HCT116 (cell line): ENCODE measurements at regions not wholly inside any gene's neighbourhood (a gene's known extent, or its start where the extent isn't known, plus 50 kb on each side); places are given as distances from the start of the nearest gene placed in this dataset.

Experiments
- ATAC-seq: fragments of 200-7000 bp; cut with Tn5 transposase; 2 replicates; pipeline ENCODE4 v1.9.1; 2020; ENCODE audit warnings: mild to moderate bottlenecking, moderate library complexity
- BruUV-seq: library from RNA; stranded (reverse); fragments of 400-500 nt; replicated peaks from 2 replicates; lab custom pipeline; 2021; lab: Mats Ljungman, UMichigan
- CTCF ChIA-PET: fragments of 300-600 bp; sonication (Branson Sonifier 250); formaldehyde crosslinking; loops from one replicate; lab custom pipeline; 2021; ENCODE audit warnings: antibody characterized with exemption; lab: Charles Lee
- POLR2A ChIA-PET: fragments of 300-600, 350-600 bp; sonication (Branson Sonifier 250); formaldehyde crosslinking; loops from one replicate; lab custom pipeline; 2021; ENCODE audit warnings: antibody characterized with exemption; lab: Charles Lee
- RAD21 ChIA-PET, 2 experiments: fragments of 300-600 bp; sonication (Branson Sonifier 250); formaldehyde crosslinking; loops; one replicate each; lab custom pipeline; 2023; ENCODE audit warnings: low total read pairs in 2 of 2; ENCODE audit not compliant: uncharacterized antibody in 2 of 2, unreplicated experiment in 2 of 2, low non-redundant PET in 1 of 2; lab: Charles Lee
- DNase-seq: peaks from one replicate; pipeline ENCODE4 v3.0.0-alpha.2; 2010; ENCODE audit warnings: low read depth, low spot score
- H2AFZ ChIP-seq: fragments of 200-600 bp; shearing (Covaris generic), sonication (generic); 2 replicates; pipeline ENCODE4 v1.6.1; 2017; ENCODE audit warnings: low read depth, mixed run types, mixed read lengths, antibody characterized with exemption, low read length; ENCODE audit not compliant: poor library complexity, severe bottlenecking
- H3K27ac ChIP-seq: 2 replicates; pipeline ENCODE4 v1.5.1; 2012; ENCODE audit warnings: low read depth, low read length
- H3K27me3 ChIP-seq: fragments of 200-600 bp; sonication (generic); 2 replicates; pipeline ENCODE4 v1.6.1; 2016; ENCODE audit warnings: mixed run types, low read length, mixed read lengths; ENCODE audit not compliant: insufficient read depth
- H3K36me3 ChIP-seq, 2 experiments: fragments of 200-500 bp in 1 of 2; fragments of 200-600 bp in 1 of 2; sonication (Bioruptor generic) in 1 of 2; sonication (generic) in 1 of 2; 2 replicates each; pipeline versions ENCODE4 v1.5.1 to v1.6.1; 2014 to 2016; ENCODE audit warnings: low read length in 2 of 2, inconsistent platforms in 1 of 2, mixed read lengths in 1 of 2, mixed run types in 1 of 2; ENCODE audit not compliant: insufficient read depth in 2 of 2, control insufficient read depth in 1 of 2
- H3K4me1 ChIP-seq, 2 experiments: fragments of 200-600 bp in 1 of 2; sonication (generic) in 1 of 2; 2 replicates each; pipeline versions ENCODE4 v1.5.1 to v1.6.1; 2012 to 2017; ENCODE audit warnings: low read length in 2 of 2, inconsistent platforms in 1 of 2, mild to moderate bottlenecking in 1 of 2, mixed read lengths in 1 of 2, mixed run types in 1 of 2, moderate library complexity in 1 of 2; ENCODE audit not compliant: insufficient read depth in 2 of 2, control insufficient read depth in 1 of 2
- H3K4me2 ChIP-seq: fragments of 200-600 bp; sonication (generic); 2 replicates; pipeline ENCODE4 v1.6.1; 2017; ENCODE audit warnings: mixed run types, low read length, mixed read lengths
- H3K4me3 ChIP-seq, 2 experiments: fragments of 200-600 bp in 1 of 2; sonication (generic) in 1 of 2; replicated peaks in 1 of 2; 2 replicates each; pipeline ENCODE4 v1.5.1; 2011 to 2016; ENCODE audit warnings: low read length in 2 of 2, control low read depth in 1 of 2, low read depth in 1 of 2, mild to moderate bottlenecking in 1 of 2, mixed read lengths in 1 of 2, mixed run types in 1 of 2
- H3K79me2 ChIP-seq: fragments of 200-600 bp; sonication (generic); 2 replicates; pipeline ENCODE4 v1.6.1; 2017; ENCODE audit warnings: mild to moderate bottlenecking, mixed run types, low read length, moderate library complexity, mixed read lengths; ENCODE audit not compliant: insufficient read depth
- H3K9ac ChIP-seq: fragments of 200-600 bp; sonication (generic); 2 replicates; pipeline ENCODE4 v1.6.1; 2016; ENCODE audit warnings: low read length, mixed read lengths
- H3K9me2 ChIP-seq: fragments of 200-600 bp; sonication (generic), shearing (Covaris generic); 2 replicates; pipeline ENCODE4 v1.6.1; 2017; ENCODE audit warnings: mixed run types, mild to moderate bottlenecking, moderate library complexity; ENCODE audit not compliant: insufficient read depth
- H3K9me3 ChIP-seq, 2 experiments: fragments of 200-500 bp in 1 of 2; fragments of 200-600 bp in 1 of 2; sonication (Bioruptor generic) in 1 of 2; sonication (generic) in 1 of 2; 2 replicates each; pipeline ENCODE4 v1.6.1; 2014 to 2017; ENCODE audit warnings: low read length in 2 of 2, mixed read lengths in 2 of 2, inconsistent platforms in 1 of 2, low read depth in 1 of 2, mild to moderate bottlenecking in 1 of 2, mixed run types in 1 of 2, moderate library complexity in 1 of 2; ENCODE audit not compliant: control insufficient read depth in 1 of 2, insufficient read depth in 1 of 2
- H4K20me1 ChIP-seq: fragments of 200-600 bp; sonication (generic), shearing (Covaris generic); 2 replicates; pipeline ENCODE4 v1.6.1; 2017; ENCODE audit warnings: mixed run types, mild to moderate bottlenecking, moderate library complexity; ENCODE audit not compliant: insufficient read depth
- CEBPB ChIP-seq: IDR thresholded peaks from 2 replicates; pipeline ENCODE4 v1.6.1; 2012; ENCODE audit warnings: low read depth
- EGR1 ChIP-seq: IDR thresholded peaks from 2 replicates; pipeline ENCODE4 v1.6.1; 2012; ENCODE audit warnings: low read depth
- ELF1 ChIP-seq: IDR thresholded peaks from 2 replicates; pipeline ENCODE4 v1.6.1; 2012; ENCODE audit warnings: low read depth, borderline replicate concordance
- FOSL1 ChIP-seq: IDR thresholded peaks from 2 replicates; pipeline ENCODE4 v1.6.1; 2012; ENCODE audit warnings: low read depth
- POLR2A ChIP-seq: IDR thresholded peaks from 2 replicates; pipeline ENCODE4 v1.7.0; 2011; ENCODE audit warnings: borderline replicate concordance; ENCODE audit not compliant: insufficient read depth, insufficient read length; ENCODE audit errors: extremely low read depth
- POLR2AphosphoS5 ChIP-seq: IDR thresholded peaks from 2 replicates; pipeline ENCODE4 v1.6.1; 2011; ENCODE audit warnings: mild to moderate bottlenecking, low read depth, low read length, moderate library complexity
- SIN3A ChIP-seq: IDR thresholded peaks from 2 replicates; pipeline ENCODE4 v1.6.1; 2012; ENCODE audit warnings: low read depth
- SP1 ChIP-seq: IDR thresholded peaks from 2 replicates; pipeline ENCODE4 v1.6.1; 2012; ENCODE audit warnings: low read depth
- TCF7L2 ChIP-seq: IDR thresholded peaks from 2 replicates; pipeline ENCODE4 v1.7.0; 2011; ENCODE audit warnings: borderline replicate concordance, inconsistent platforms; ENCODE audit not compliant: insufficient read depth, insufficient read length; ENCODE audit errors: extremely low read depth
- YY1 ChIP-seq: IDR thresholded peaks from 2 replicates; pipeline ENCODE4 v1.6.1; 2011; ENCODE audit warnings: low read length, low read depth, moderate library complexity, mild to moderate bottlenecking; ENCODE audit not compliant: insufficient replicate concordance; ENCODE audit errors: extremely low read depth
- ZFX ChIP-seq: fragments of 450-650 bp; IDR thresholded peaks from 2 replicates; pipeline ENCODE4 v1.6.1; 2017
- intact Hi-C: fragments of 100-400 bp; cut with micrococcal nuclease; formaldehyde crosslinking; loops from 2 replicates; pipeline ENCODE4 v1.10.0; 2022
- TF ChIP-seq, protein P1 (sequence below): IDR thresholded peaks from 2 replicates; pipeline ENCODE4 v1.6.1; 2012
- TF ChIP-seq, protein P2 (sequence below): IDR thresholded peaks from 2 replicates; pipeline ENCODE4 v1.6.1; 2012
- TF ChIP-seq, protein P3 (sequence below), 3 experiments: fragments of 200-600 bp in 1 of 3; sonication (generic) in 1 of 3; IDR thresholded peaks in 2 of 3; conservative IDR thresholded peaks in 1 of 3; 2 replicates each; pipeline ENCODE4 v1.5.1; 2012 to 2017; ENCODE audit warnings: low read depth in 2 of 3, low read length in 2 of 3, antibody characterized with exemption in 1 of 3, borderline replicate concordance in 1 of 3, control low read depth in 1 of 3, mild to moderate bottlenecking in 1 of 3, mixed read lengths in 1 of 3, mixed run types in 1 of 3, moderate library complexity in 1 of 3; ENCODE audit not compliant: insufficient read depth in 1 of 3

DNA sequence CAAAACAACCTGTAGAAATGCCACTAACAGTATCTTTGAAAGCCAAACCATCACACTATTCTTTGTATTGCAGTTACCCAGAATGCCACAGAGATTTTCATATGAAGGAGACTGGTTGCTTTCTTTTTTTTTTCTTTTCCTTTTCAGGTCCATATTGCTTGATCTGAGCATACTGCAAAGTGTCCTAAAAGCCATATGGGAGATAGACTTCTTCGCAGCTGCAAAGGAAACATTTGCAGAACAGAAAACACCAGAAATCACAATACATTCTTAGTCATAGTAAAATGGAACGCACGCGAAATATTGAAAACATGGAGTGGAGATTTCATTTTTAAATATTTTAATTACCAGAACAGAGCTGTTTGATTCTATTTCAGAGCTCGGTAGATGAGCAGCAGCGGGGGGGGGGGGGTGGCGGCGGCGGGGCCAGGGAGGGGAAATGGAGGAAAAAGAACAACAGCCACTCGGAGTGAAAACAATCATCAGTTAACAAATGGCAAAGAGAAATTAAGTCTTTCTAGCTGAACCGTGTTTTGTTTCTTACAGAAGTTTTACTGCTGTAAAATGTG is 284.1 kb downstream of the NFIB start:
- no peak overlapping the region for H3K27ac ChIP-seq
- RAD21 ChIA-PET, result no interaction called here
- no peaks in the 10 kb centered on the region for H3K79me2 ChIP-seq
- BruUV-seq, result no TSS peak
- no peak overlapping the region for H3K9ac ChIP-seq
- H3K4me2 ChIP-seq, result no peak overlapping the region
- TF ChIP-seq SP1 (no peak), EGR1 (no peak), POLR2AphosphoS5 (no peak), TCF7L2 (no peak)
- TF ChIP-seq, protein P1, sequence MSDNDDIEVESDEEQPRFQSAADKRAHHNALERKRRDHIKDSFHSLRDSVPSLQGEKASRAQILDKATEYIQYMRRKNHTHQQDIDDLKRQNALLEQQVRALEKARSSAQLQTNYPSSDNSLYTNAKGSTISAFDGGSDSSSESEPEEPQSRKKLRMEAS, result no peak
- no peaks in the 10 kb centered on the region for H3K9me3 ChIP-seq
- intact Hi-C loops, result no loop called here
- no peak for DNase-seq
- H4K20me1 ChIP-seq, result no peaks in the 10 kb centered on the region; the same call in 1 of the 2 replicates
- H3K4me3 ChIP-seq, result no peak overlapping the region
- no peaks in the 10 kb centered on the region for H3K9me2 ChIP-seq
- H2AFZ ChIP-seq, result no peak overlapping the region
- no peaks in the 10 kb centered on the region for H3K27me3 ChIP-seq
- no peak for ATAC-seq
- no peaks in the 10 kb centered on the region; a peak in 1 of 4 replicates for H3K4me1 ChIP-seq
- CTCF ChIA-PET, result no interaction called here
- POLR2A ChIA-PET, result no interaction called here
- H3K36me3 ChIP-seq, result no peaks in the 10 kb centered on the region

DNA sequence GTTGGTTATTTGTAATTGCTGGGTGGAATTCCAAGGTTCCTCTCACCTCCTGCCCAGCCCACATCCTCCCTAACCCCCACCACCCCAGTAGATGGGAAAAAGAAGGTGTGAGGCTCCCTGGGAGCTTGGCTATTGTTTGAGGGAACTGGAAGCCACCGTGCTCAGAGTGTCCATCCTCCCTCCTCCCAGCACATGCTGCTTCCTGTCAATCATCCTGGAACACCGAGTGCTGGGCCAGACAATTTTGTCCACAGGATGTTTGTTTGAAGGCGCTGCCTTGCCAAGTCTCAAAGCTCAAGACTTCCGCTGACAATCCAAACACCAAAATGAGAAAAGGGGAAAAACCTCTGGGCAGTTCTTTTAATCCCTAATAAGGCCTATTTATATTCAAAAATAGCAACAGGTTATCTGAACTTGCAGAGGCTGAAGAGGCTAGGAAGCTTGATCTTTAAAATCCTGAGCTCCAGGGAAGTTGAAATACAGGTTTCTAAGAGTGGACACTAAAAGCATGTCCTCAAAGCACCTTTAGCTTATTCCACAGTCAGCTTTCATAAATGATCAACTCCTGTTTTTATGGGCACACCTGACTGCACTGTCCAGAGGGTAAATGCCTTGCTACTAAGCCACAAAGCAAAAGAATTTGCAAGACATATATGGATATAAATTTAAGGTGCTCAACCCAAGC is 286.7 kb downstream of the NFIB start:
- Histone ChIP-seq H3K9ac (no peak overlapping the region), H3K9me2 (no peaks in the 10 kb centered on the region), H3K36me3 (no peaks in the 10 kb centered on the region), H3K4me3 (no peak overlapping the region), H3K4me2 (no peak overlapping the region), H3K9me3 (no peaks in the 10 kb centered on the region), H3K79me2 (no peaks in the 10 kb centered on the region), H2AFZ (no peak overlapping the region), H4K20me1 (no peaks in the 10 kb centered on the region), H3K27me3 (no peaks in the 10 kb centered on the region), H3K27ac (no peak overlapping the region), H3K4me1 (no peaks in the 10 kb centered on the region; a peak in 1 of 4 replicates)
- CTCF ChIA-PET, result interaction anchor here (0.7 kb wide), 1 partner anchor 326 kb away, joined by 5 read pairs; no protein-coding TSS in a partner anchor
- no peak for DNase-seq
- RAD21 ChIA-PET, result no interaction called here
- POLR2A ChIA-PET, result no interaction called here
- BruUV-seq, result no TSS peak
- TF ChIP-seq, protein P2, sequence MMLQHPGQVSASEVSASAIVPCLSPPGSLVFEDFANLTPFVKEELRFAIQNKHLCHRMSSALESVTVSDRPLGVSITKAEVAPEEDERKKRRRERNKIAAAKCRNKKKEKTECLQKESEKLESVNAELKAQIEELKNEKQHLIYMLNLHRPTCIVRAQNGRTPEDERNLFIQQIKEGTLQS, result no peak
- TF ChIP-seq CEBPB, result no peak
- no peak for TF ChIP-seq TCF7L2
- TF ChIP-seq FOSL1, result no peak
- no peak for TF ChIP-seq ELF1
- no peak for TF ChIP-seq POLR2A
- no peak for TF ChIP-seq ZFX
- TF ChIP-seq SIN3A, result no peak
- TF ChIP-seq YY1, result no peak
- TF ChIP-seq, protein P3, sequence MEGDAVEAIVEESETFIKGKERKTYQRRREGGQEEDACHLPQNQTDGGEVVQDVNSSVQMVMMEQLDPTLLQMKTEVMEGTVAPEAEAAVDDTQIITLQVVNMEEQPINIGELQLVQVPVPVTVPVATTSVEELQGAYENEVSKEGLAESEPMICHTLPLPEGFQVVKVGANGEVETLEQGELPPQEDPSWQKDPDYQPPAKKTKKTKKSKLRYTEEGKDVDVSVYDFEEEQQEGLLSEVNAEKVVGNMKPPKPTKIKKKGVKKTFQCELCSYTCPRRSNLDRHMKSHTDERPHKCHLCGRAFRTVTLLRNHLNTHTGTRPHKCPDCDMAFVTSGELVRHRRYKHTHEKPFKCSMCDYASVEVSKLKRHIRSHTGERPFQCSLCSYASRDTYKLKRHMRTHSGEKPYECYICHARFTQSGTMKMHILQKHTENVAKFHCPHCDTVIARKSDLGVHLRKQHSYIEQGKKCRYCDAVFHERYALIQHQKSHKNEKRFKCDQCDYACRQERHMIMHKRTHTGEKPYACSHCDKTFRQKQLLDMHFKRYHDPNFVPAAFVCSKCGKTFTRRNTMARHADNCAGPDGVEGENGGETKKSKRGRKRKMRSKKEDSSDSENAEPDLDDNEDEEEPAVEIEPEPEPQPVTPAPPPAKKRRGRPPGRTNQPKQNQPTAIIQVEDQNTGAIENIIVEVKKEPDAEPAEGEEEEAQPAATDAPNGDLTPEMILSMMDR (IDR thresholded peaks at IDR 0.05 in 2 of 3, conservative IDR thresholded peaks at IDR 0.05 in 1 of 3; ENCODE audit: borderline replicate concordance in 1 of 3, insufficient read depth in 1 of 3, low read depth in 2 of 3, low read length in 2 of 3), result no peak
- TF ChIP-seq POLR2AphosphoS5, result no peak
- intact Hi-C loops, result no loop called here
- ATAC-seq, result no peak
